Psoas muscle (tissue), 7 donors: ENCODE measurements at regions not wholly inside any gene's neighbourhood (a gene's known extent, or its start where the extent isn't known, plus 50 kb on each side); places are given as distances from the start of the nearest gene placed in this dataset.

ENCODE experiments used
- ATAC-seq, 4 donors: fragments of 200-7000 bp; cut with Tn5 transposase; one replicate each; pipeline ENCODE4 v1.9.1; 2020; ENCODE audit warnings: moderate library complexity in 3 of 4, mild to moderate bottlenecking in 2 of 4
- DNase-seq, 2 donors: peaks; one replicate each; pipeline ENCODE4 v3.0.0-alpha.2; 2020
- H3K27ac ChIP-seq: fragments of 200-600 bp; one replicate; pipeline ENCODE4 v1.8.0; 2022
- H3K27me3 ChIP-seq, 3 donors: fragments of 200-600 bp in 1 of 3; one replicate each; pipeline versions ENCODE4 v1.6.1 to v1.8.0; 2013 to 2022; ENCODE audit warnings: low read length in 2 of 3, mild to moderate bottlenecking in 2 of 3, moderate library complexity in 1 of 3; ENCODE audit not compliant: insufficient read depth in 3 of 3
- H3K36me3 ChIP-seq, 2 donors: fragments of 200-600 bp in 1 of 2; one replicate each; pipeline versions ENCODE4 v1.6.1 to v1.8.0; 2013 to 2022; ENCODE audit warnings: low read depth in 1 of 2, mild to moderate bottlenecking in 1 of 2, moderate library complexity in 1 of 2; ENCODE audit not compliant: insufficient read depth in 1 of 2
- H3K4me1 ChIP-seq: fragments of 200-600 bp; one replicate; pipeline ENCODE4 v1.8.0; 2022
- H3K4me3 ChIP-seq: fragments of 200-600 bp; one replicate; pipeline ENCODE4 v1.8.0; 2022; ENCODE audit warnings: mild to moderate bottlenecking
- H3K9me3 ChIP-seq: fragments of 200-600 bp; one replicate; pipeline ENCODE4 v1.8.0; 2022
- WGBS, 3 donors: extraction: QIAGEN DNeasy Blood & Tissue Kit; methylation state at CpG; one replicate each; pipeline versions ENCODE4 v1.1.6 to v1.1.7; 2013; 5-methylcytosine and 5-hydroxymethylcytosine counted together
- intact Hi-C, 2 donors: fragments of 100-400 bp; cut with DNase I; formaldehyde crosslinking; loops; one replicate each; pipeline versions ENCODE4 v1.11.0 to v1.14.2; 2022
- TF ChIP-seq, protein P1 (sequence below): fragments of 200-600 bp; IDR thresholded peaks from one replicate; pipeline ENCODE4 v1.8.0; 2022; ENCODE audit warnings: antibody characterized with exemption
- donor health status: healthy with polysubstance abuse.
- donor health status: DM: no; HTN: no; CAD: no; lungs with moderate emphysema.
- donor health status: Bipolar disorder and iron deficiency.
- donor health status: healthy.
- donor health status: DM: yes; HTN: yes; CAD: no.
- donor health status: DM: no; HTN: no; CAD: no.
- donor health status: DM: yes; HTN: yes; CAD: no.

DNA sequence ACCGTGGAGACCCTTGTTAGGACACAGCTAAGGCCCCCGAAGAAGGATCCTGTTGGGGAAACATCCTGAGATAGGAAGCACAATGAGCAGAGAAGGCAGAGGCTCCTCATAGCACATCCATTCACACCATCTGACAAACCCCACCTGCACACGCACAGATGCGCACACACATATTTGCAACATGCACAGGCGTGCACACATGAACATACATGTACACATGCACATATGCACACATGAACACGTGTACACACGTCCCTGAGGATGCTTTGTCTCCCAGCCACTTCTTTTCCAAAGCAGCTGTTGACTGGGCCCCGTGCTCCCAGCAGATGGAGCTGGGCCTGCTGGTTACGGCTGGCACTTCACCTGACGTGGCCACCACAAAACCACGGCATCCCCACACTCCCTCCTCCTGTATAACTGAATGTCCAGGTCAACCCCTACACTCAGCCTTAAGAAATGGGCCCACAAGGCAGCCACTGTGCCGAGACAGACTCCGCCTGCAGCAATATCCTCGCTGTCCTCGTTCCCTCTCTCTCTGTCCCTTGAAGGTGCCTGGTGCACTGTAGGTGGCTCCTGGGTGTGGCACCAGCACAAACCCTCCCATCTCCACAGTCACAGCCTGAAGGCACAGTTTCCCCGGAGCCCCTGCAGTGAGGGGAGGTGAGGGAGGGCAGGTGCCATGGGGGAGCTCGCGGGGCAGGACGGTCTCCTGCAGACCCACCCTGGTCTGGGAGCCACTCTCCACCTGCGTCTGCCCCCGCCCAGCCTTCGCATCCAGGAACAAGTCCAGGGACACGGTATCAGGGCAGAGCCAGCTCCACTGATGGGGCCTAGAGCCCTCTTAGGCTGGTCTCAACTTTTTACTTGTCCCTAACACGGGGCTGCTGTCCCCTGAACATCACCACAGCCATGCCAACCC lies 183.0 kb downstream of the RBFOX3 start:
- DNase-seq (no peak), ATAC-seq (no peak)
- 71 to 75% (median 72%) methylated on average over 20 to 24 of the region's 24 CpGs for WGBS, 3 donors
- TF ChIP-seq, protein P1, sequence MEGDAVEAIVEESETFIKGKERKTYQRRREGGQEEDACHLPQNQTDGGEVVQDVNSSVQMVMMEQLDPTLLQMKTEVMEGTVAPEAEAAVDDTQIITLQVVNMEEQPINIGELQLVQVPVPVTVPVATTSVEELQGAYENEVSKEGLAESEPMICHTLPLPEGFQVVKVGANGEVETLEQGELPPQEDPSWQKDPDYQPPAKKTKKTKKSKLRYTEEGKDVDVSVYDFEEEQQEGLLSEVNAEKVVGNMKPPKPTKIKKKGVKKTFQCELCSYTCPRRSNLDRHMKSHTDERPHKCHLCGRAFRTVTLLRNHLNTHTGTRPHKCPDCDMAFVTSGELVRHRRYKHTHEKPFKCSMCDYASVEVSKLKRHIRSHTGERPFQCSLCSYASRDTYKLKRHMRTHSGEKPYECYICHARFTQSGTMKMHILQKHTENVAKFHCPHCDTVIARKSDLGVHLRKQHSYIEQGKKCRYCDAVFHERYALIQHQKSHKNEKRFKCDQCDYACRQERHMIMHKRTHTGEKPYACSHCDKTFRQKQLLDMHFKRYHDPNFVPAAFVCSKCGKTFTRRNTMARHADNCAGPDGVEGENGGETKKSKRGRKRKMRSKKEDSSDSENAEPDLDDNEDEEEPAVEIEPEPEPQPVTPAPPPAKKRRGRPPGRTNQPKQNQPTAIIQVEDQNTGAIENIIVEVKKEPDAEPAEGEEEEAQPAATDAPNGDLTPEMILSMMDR: no peak
- Histone ChIP-seq H3K4me3 (no peak overlapping the region), H3K27ac (no peak overlapping the region), H3K9me3 (no peaks in the 10 kb centered on the region), H3K36me3 (no peaks in the 10 kb centered on the region), H3K4me1 (no peaks in the 10 kb centered on the region), H3K27me3 (peaks cover 0 to 59% (median 11%) of the 10 kb centered on the region in 3 donors)
- intact Hi-C loops: no loop called here

GRCh38 chr17:79425686-79426085 lies 185.2 kb downstream of the RBFOX3 start:
- TF ChIP-seq, protein P1: no peak
- H3K36me3 ChIP-seq: no peaks in the 10 kb centered on the region
- no peaks in the 10 kb centered on the region for H3K9me3 ChIP-seq
- H3K4me3 ChIP-seq: no peak overlapping the region
- no peak overlapping the region for H3K27ac ChIP-seq
- 81 to 83% (median 83%) methylated on average over 14 of the region's 14 CpGs for WGBS, 3 donors
- H3K4me1 ChIP-seq: no peaks in the 10 kb centered on the region
- H3K27me3 ChIP-seq: peaks cover 0 to 60% (median 20%) of the 10 kb centered on the region in 3 donors
- ATAC-seq (no peak), DNase-seq (no peak)
- intact Hi-C loops: no loop called here

- TF ChIP-seq, protein P1: no peak
- DNase-seq (no peak), ATAC-seq (no peak)
- Histone ChIP-seq H3K27me3 (peaks cover 0 to 60% (median 20%) of the 10 kb centered on the region in 3 donors), H3K36me3 (no peaks in the 10 kb centered on the region), H3K9me3 (no peaks in the 10 kb centered on the region), H3K27ac (no peak overlapping the region), H3K4me3 (no peak overlapping the region), H3K4me1 (no peaks in the 10 kb centered on the region)
- 39 to 48% (median 44%) methylated on average over 9 of the region's 9 CpGs for WGBS, 3 donors
- intact Hi-C loops: no loop called here
These were observed 186.2 kb downstream of the RBFOX3 start for GRCh38 chr17:79424471-79425185.

- Histone ChIP-seq H3K36me3 (no peaks in the 10 kb centered on the region), H3K4me3 (no peak overlapping the region), H3K27ac (no peak overlapping the region), H3K4me1 (no peaks in the 10 kb centered on the region), H3K9me3 (no peaks in the 10 kb centered on the region), H3K27me3 (peaks cover 0 to 60% (median 22%) of the 10 kb centered on the region in 3 donors)
- TF ChIP-seq, protein P1: no peak
- intact Hi-C loops: no loop called here
- DNase-seq: peak in 1 of 2 donors; percentile 44
- no peak for ATAC-seq
- 69 to 75% (median 74%) methylated on average over 17 to 18 of the region's 18 CpGs for WGBS, 3 donors
These were observed 186.9 kb downstream of the RBFOX3 start for GRCh38 chr17:79423811-79424465.
